LNCAP (cell line): ENCODE measurements at regions not wholly inside any gene's neighbourhood (a gene's known extent, or its start where the extent isn't known, plus 50 kb on each side); places are given as distances from the start of the nearest gene placed in this dataset.

Experiments
- TF ChIP-seq, protein P1 (sequence below): fragments of 450-650 bp; IDR thresholded peaks from 2 replicates; pipeline ENCODE4 v1.5.1; 2017; ENCODE audit warnings: mild to moderate bottlenecking

GRCh38 chr6:155837474-155837873 lies 381.8 kb upstream of the NOX3 start:
- TF ChIP-seq, protein P1, sequence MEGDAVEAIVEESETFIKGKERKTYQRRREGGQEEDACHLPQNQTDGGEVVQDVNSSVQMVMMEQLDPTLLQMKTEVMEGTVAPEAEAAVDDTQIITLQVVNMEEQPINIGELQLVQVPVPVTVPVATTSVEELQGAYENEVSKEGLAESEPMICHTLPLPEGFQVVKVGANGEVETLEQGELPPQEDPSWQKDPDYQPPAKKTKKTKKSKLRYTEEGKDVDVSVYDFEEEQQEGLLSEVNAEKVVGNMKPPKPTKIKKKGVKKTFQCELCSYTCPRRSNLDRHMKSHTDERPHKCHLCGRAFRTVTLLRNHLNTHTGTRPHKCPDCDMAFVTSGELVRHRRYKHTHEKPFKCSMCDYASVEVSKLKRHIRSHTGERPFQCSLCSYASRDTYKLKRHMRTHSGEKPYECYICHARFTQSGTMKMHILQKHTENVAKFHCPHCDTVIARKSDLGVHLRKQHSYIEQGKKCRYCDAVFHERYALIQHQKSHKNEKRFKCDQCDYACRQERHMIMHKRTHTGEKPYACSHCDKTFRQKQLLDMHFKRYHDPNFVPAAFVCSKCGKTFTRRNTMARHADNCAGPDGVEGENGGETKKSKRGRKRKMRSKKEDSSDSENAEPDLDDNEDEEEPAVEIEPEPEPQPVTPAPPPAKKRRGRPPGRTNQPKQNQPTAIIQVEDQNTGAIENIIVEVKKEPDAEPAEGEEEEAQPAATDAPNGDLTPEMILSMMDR: no peak

DNA sequence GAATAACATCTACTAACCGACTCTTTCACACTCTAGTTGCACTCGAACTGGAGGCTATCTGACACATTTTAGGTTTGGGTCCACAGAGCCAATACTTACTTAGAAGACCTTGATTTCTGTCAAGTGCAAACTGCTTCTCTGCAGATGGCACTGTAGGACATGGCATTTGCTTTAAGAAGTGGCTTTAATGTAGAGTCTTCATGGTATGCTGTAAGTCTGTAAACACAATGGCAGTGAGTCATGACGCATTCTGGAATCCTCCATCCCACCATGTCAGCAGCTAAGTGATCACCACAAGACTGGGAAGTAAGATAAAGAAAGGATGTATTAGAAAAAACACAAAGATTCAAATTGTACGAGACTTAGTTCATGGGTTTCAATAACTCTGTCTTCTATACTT lies 377.0 kb upstream of the NOX3 start:
- TF ChIP-seq, protein P1: no peak

- TF ChIP-seq, protein P1: no peak
Measured at GRCh38 chr6:155830531-155830930, 374.9 kb upstream of the NOX3 start.

- TF ChIP-seq, protein P1: no peak
Measured at GRCh38 chr6:155829646-155830045, 374.0 kb upstream of the NOX3 start.

DNA sequence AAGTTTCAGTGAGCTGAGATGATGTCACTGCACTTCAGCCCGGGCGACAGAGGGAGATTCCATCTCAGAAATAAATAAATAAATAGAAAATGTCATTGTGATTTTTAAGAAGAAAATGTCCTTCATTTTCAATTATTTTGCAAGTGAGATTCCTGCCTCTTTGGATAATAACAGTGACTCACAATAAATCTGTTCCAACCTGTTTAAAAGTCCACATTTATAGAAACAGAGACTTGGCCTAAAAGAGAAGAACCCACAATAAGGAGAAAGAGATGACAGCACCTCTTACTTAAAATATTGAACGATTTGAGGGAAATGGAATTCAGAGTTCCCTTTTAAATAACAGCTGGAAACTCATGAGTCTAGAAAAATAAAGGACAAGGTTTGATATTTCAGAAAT lies 373.4 kb upstream of the NOX3 start:
- TF ChIP-seq, protein P1: no peak

GRCh38 chr6:155818698-155819097 lies 363.1 kb upstream of the NOX3 start:
- TF ChIP-seq, protein P1: no peak

GRCh38 chr6:155813548-155813947 lies 357.9 kb upstream of the NOX3 start:
- TF ChIP-seq, protein P1: no peak

GRCh38 chr6:155807243-155807642 lies 351.6 kb upstream of the NOX3 start:
- TF ChIP-seq, protein P1: no peak
